ENCODE measurements at regions not wholly inside any gene's neighbourhood (a gene's known extent, or its start where the extent isn't known, plus 50 kb on each side); places are given as distances from the start of the nearest gene placed in this dataset.

DNA sequence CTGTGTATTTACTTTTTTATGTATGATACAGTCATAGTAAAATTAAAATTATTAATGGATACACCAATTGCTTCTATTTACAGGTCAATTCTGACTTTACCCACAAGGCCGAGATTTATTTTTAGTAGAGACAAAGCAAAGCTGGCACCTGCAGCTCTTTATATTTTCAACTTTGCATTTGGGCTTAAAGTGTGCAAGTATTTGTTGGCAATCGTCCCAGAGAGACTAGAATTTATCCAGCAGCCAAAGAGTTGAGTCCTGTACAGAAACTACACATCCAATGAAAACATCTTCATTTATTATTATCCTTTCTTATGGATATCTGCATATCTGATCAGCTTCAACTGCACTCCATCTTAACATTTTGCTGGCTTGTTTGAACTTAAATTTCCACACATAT, 485.6 kb downstream of the SOX11 start:
- H3K4me1 ChIP-seq (ENCODE audit: control insufficient read depth in 1 of 2, extremely low read depth in 1 of 2, insufficient read depth in 2 of 2, low read length in 2 of 2): no peaks in the 10 kb centered on the region
- Mint-ChIP-seq H3K27me3 (peaks cover 1 to 3% of the 10 kb centered on the region in 2 donors), H3K4me3 (no peak overlapping the region), H3K9me3 (peaks cover 6 to 20% (median 12%) of the 10 kb centered on the region in 3 donors), H3K36me3 (no peaks in the 10 kb centered on the region), H3K27ac (no peak overlapping the region), H3K4me1 (no peaks in the 10 kb centered on the region)
- no peaks in the 10 kb centered on the region for H3K36me3 ChIP-seq (ENCODE audit: control insufficient read depth in 2 of 2, extremely low read depth in 1 of 2, insufficient read depth in 1 of 2, low read length in 1 of 2)
- WGBS (ENCODE audit: insufficient coverage): no CpG with 5 or more reads among the region's 2 CpGs
- H3K9me3 ChIP-seq: no peaks in the 10 kb centered on the region
- no peak overlapping the region for H3K27ac ChIP-seq (ENCODE audit: low read length)
- H3K27me3 ChIP-seq (replicated peaks in 1 of 2; ENCODE audit: control insufficient read depth in 2 of 2, extremely low read depth in 1 of 2, insufficient read depth in 2 of 2, low read length in 1 of 2): no peaks in the 10 kb centered on the region
- ChIA-PET CTCF (no interaction called here), POLR2A (no interaction called here)
- no peak for DNase-seq
- H3K4me3 ChIP-seq (ENCODE audit: control insufficient read depth in 1 of 2, extremely low read depth in 1 of 2, low read length in 1 of 2): no peak overlapping the region
- ATAC-seq (replicated peaks in 1 of 4): no peak

DNA sequence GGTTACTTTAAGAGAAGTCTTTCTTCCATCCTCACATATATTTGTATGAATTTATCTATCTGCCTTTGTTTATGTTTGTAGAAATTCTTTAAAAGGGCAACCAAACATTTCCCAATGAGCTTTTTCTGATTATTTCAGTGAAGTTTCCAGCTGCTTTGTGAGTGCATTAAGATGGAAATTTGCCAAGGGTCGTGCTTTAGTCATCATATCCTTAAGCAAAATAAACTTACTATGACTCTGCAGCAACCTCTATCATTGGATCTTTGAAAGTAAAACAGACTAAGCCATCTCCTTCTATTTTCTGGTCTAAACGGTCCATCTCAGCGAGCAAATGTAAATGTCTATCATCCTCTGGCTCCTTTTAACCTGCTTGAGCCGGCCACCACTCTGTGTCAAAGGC, 489.3 kb downstream of the SOX11 start:
- no peaks in the 10 kb centered on the region for H3K36me3 Mint-ChIP-seq
- ATAC-seq (replicated peaks in 1 of 4) (no peak), DNase-seq (no peak)
- no peaks in the 10 kb centered on the region for H3K9me3 ChIP-seq
- H3K4me1 Mint-ChIP-seq: no peaks in the 10 kb centered on the region
- H3K27ac ChIP-seq (ENCODE audit: low read length): no peak overlapping the region
- ChIA-PET POLR2A (no interaction called here), CTCF (no interaction called here)
- H3K4me1 ChIP-seq (ENCODE audit: control insufficient read depth in 1 of 2, extremely low read depth in 1 of 2, insufficient read depth in 2 of 2, low read length in 2 of 2): no peaks in the 10 kb centered on the region
- H3K27me3 ChIP-seq (replicated peaks in 1 of 2; ENCODE audit: control insufficient read depth in 2 of 2, extremely low read depth in 1 of 2, insufficient read depth in 2 of 2, low read length in 1 of 2): no peaks in the 10 kb centered on the region
- WGBS (ENCODE audit: insufficient coverage): 75% methylated on average over 1 of the region's 4 CpGs
- H3K4me3 Mint-ChIP-seq: no peak overlapping the region
- no peak overlapping the region for H3K27ac Mint-ChIP-seq
- H3K27me3 Mint-ChIP-seq: peaks cover 1 to 3% of the 10 kb centered on the region in 2 donors
- H3K9me3 Mint-ChIP-seq: peaks cover 4 to 15% (median 4%) of the 10 kb centered on the region in 3 donors
- H3K36me3 ChIP-seq (ENCODE audit: control insufficient read depth in 2 of 2, extremely low read depth in 1 of 2, insufficient read depth in 1 of 2, low read length in 1 of 2): no peaks in the 10 kb centered on the region
- no peak overlapping the region for H3K4me3 ChIP-seq (ENCODE audit: control insufficient read depth in 1 of 2, extremely low read depth in 1 of 2, low read length in 1 of 2)

DNA sequence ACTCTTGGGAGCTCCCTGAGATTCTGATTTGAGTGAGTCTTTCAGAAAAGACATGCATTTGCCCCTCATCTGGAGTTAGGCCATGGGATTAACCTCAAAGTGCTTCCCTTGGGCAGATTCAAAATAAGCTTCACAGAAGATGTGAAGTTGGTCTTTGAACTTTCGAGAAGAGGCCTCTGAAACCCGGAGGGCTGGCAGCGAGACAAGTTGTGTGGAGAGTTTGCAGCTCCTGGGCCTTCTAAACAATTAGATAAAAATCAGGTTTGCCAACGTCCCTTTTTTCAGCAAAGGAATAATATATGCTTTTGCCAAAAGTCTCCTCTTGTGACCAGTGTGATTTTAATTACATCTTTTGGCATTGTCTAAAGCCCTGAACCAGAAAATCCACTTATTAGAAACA, 489.7 kb downstream of the SOX11 start:
- CTCF ChIA-PET: no interaction called here
- Histone ChIP-seq H3K4me3 (ENCODE audit: control insufficient read depth in 1 of 2, extremely low read depth in 1 of 2, low read length in 1 of 2) (no peak overlapping the region), H3K27me3 (replicated peaks in 1 of 2; ENCODE audit: control insufficient read depth in 2 of 2, extremely low read depth in 1 of 2, insufficient read depth in 2 of 2, low read length in 1 of 2) (no peaks in the 10 kb centered on the region), H3K9me3 (no peaks in the 10 kb centered on the region), H3K36me3 (ENCODE audit: control insufficient read depth in 2 of 2, extremely low read depth in 1 of 2, insufficient read depth in 1 of 2, low read length in 1 of 2) (no peaks in the 10 kb centered on the region), H3K4me1 (ENCODE audit: control insufficient read depth in 1 of 2, extremely low read depth in 1 of 2, insufficient read depth in 2 of 2, low read length in 2 of 2) (no peaks in the 10 kb centered on the region), H3K27ac (ENCODE audit: low read length) (no peak overlapping the region)
- no CpG with 5 or more reads among the region's 4 CpGs for WGBS (ENCODE audit: insufficient coverage)
- ATAC-seq (replicated peaks in 1 of 4) (no peak), DNase-seq (no peak)
- POLR2A ChIA-PET: no interaction called here
- Mint-ChIP-seq H3K27me3 (peaks cover 1 to 3% of the 10 kb centered on the region in 2 donors), H3K9me3 (peaks cover 4 to 15% (median 4%) of the 10 kb centered on the region in 3 donors), H3K27ac (no peak overlapping the region), H3K4me1 (no peaks in the 10 kb centered on the region), H3K4me3 (no peak overlapping the region), H3K36me3 (no peaks in the 10 kb centered on the region)

DNA sequence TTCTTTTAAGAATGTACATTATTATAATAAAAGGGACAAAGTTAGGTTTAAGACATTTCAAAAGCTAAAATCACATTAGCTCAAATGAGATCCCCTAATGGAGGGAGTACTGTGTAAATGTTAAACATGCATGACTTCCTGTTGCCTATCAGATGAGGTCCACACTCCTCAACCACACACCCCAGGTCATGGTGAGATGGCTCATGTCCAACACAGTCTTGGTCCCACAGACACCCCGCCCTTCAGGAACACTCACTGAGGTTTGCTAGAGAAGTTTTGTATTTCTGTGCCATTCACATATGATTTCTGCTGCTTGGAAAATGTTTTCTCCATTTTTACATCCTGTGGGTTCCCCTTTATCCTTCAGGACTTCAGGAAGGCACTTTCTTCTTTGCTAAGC, 491.0 kb downstream of the SOX11 start:
- DNase-seq: no peak
- Histone ChIP-seq H3K4me3 (ENCODE audit: control insufficient read depth in 1 of 2, extremely low read depth in 1 of 2, low read length in 1 of 2) (no peak overlapping the region), H3K27ac (ENCODE audit: low read length) (no peak overlapping the region), H3K27me3 (replicated peaks in 1 of 2; ENCODE audit: control insufficient read depth in 2 of 2, extremely low read depth in 1 of 2, insufficient read depth in 2 of 2, low read length in 1 of 2) (no peaks in the 10 kb centered on the region), H3K36me3 (ENCODE audit: control insufficient read depth in 2 of 2, extremely low read depth in 1 of 2, insufficient read depth in 1 of 2, low read length in 1 of 2) (no peaks in the 10 kb centered on the region), H3K4me1 (ENCODE audit: control insufficient read depth in 1 of 2, extremely low read depth in 1 of 2, insufficient read depth in 2 of 2, low read length in 2 of 2) (no peaks in the 10 kb centered on the region), H3K9me3 (no peaks in the 10 kb centered on the region)
- peaks cover 4 to 15% (median 4%) of the 10 kb centered on the region in 3 donors for H3K9me3 Mint-ChIP-seq
- H3K4me3 Mint-ChIP-seq: no peak overlapping the region
- H3K36me3 Mint-ChIP-seq: no peaks in the 10 kb centered on the region
- no peaks in the 10 kb centered on the region for H3K4me1 Mint-ChIP-seq
- no CpG with 5 or more reads among the region's 1 CpG for WGBS (ENCODE audit: insufficient coverage)
- peaks cover 1 to 3% of the 10 kb centered on the region in 2 donors for H3K27me3 Mint-ChIP-seq
- ChIA-PET CTCF (no interaction called here), POLR2A (no interaction called here)
- H3K27ac Mint-ChIP-seq: no peak overlapping the region
- no peak for ATAC-seq (replicated peaks in 1 of 4)

DNA sequence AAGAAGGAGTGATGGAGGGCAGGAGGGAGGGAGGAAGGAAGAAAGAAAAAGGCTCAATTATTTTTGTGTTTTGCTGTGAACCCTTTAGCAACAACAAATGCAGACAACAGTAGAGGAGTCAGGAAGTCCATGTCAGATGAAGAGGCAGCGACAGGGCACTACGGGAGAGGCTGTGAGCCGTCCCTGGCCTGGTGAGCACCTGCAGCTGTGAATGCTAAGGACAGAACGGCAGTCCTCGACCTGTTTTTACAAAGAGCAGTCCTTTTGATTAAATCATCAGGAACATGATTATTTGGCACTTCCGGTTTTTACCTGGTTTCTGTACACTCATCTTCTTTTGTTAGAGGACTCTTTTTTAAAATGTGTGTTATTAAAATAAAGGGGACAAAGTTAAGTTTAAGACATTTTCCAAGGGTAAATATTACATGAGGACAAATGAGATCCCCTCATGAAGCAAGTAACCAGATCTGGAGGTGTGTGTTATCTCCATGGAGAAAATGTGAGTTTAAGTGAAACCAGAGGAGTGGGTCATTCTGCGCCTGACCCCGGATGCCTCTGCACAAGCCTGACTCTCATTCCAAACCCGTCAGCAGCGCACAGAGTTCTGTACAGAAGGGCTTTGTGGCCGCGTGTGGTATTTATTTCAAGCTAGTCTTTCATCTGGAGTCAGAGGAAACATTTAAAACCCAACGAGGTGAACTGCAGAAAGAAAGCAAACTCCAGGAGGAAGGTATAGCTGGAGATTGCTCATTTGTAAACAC, 492.5 kb downstream of the SOX11 start:
- H3K27me3 ChIP-seq (replicated peaks in 1 of 2; ENCODE audit: control insufficient read depth in 2 of 2, extremely low read depth in 1 of 2, insufficient read depth in 2 of 2, low read length in 1 of 2): no peaks in the 10 kb centered on the region
- DNase-seq: no peak
- H3K9me3 ChIP-seq: no peaks in the 10 kb centered on the region
- H3K36me3 Mint-ChIP-seq: no peaks in the 10 kb centered on the region
- no peak overlapping the region for H3K4me3 ChIP-seq (ENCODE audit: control insufficient read depth in 1 of 2, extremely low read depth in 1 of 2, low read length in 1 of 2)
- ChIA-PET POLR2A (no interaction called here), CTCF (no interaction called here)
- no peak overlapping the region for H3K27ac Mint-ChIP-seq
- no peak overlapping the region for H3K27ac ChIP-seq (ENCODE audit: low read length)
- H3K27me3 Mint-ChIP-seq: peaks cover 0 to 3% of the 10 kb centered on the region in 2 donors
- ATAC-seq (replicated peaks in 1 of 4): no peak
- WGBS (ENCODE audit: insufficient coverage): 88% methylated on average over 9 of the region's 13 CpGs
- no peak overlapping the region for H3K4me3 Mint-ChIP-seq
- no peaks in the 10 kb centered on the region for H3K4me1 ChIP-seq (ENCODE audit: control insufficient read depth in 1 of 2, extremely low read depth in 1 of 2, insufficient read depth in 2 of 2, low read length in 2 of 2)
- no peaks in the 10 kb centered on the region for H3K4me1 Mint-ChIP-seq
- peaks cover 4 to 12% (median 11%) of the 10 kb centered on the region in 3 donors for H3K9me3 Mint-ChIP-seq
- H3K36me3 ChIP-seq (ENCODE audit: control insufficient read depth in 2 of 2, extremely low read depth in 1 of 2, insufficient read depth in 1 of 2, low read length in 1 of 2): no peaks in the 10 kb centered on the region

DNA sequence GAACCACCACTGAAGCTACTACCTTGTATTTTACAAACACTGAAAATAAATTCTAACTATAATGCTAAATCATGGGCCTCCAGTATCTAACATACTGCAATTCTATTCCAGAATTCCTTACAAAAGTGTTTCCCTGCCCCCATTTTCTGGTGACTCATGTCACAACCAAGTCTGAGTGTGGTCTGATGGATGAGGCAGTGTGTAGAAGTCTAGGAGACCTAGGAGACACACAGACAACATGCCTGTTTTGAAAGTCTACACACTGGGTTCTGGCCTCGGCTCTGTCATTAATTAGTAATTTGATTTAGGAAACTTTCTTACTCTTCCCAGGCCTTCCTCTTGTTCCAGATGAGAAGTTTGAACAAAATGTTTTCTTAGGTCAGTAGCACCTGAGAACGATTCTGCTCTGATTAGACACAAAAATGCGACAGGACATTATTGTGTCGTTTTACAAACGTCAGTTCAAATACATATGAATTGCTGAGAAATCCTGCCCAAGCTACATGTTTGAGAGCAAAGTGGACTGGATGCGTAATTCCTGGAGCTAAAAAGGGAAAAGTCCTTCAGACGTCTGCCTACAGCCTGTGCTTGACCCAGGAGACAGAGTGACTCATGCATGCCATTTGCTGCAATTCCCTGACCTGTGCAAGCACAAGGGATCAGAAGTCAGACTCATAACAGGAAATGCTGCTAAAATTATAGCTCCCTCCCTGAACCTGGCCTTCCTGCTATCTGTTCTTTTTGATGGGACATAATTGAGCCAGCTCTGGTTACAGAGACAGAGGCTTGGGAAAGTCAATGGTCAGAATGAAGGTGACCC, 494.4 kb downstream of the SOX11 start:
- peaks cover 3 to 19% (median 11%) of the 10 kb centered on the region in 3 donors for H3K9me3 Mint-ChIP-seq
- H3K27ac Mint-ChIP-seq: no peak overlapping the region
- 83% methylated on average over 6 of the region's 7 CpGs for WGBS (ENCODE audit: insufficient coverage)

More for the DNA sequence above, 494.4 kb downstream of the SOX11 start:
- Histone ChIP-seq H3K4me3 (ENCODE audit: control insufficient read depth in 1 of 2, extremely low read depth in 1 of 2, low read length in 1 of 2) (no peak overlapping the region), H3K9me3 (no peaks in the 10 kb centered on the region), H3K36me3 (ENCODE audit: control insufficient read depth in 2 of 2, extremely low read depth in 1 of 2, insufficient read depth in 1 of 2, low read length in 1 of 2) (no peaks in the 10 kb centered on the region), H3K27ac (ENCODE audit: low read length) (no peak overlapping the region), H3K4me1 (ENCODE audit: control insufficient read depth in 1 of 2, extremely low read depth in 1 of 2, insufficient read depth in 2 of 2, low read length in 2 of 2) (no peaks in the 10 kb centered on the region), H3K27me3 (replicated peaks in 1 of 2; ENCODE audit: control insufficient read depth in 2 of 2, extremely low read depth in 1 of 2, insufficient read depth in 2 of 2, low read length in 1 of 2) (no peaks in the 10 kb centered on the region)
- DNase-seq (no peak), ATAC-seq (replicated peaks in 1 of 4) (no peak)
- H3K27me3 Mint-ChIP-seq: no peaks in the 10 kb centered on the region
- CTCF ChIA-PET: no interaction called here
- H3K4me3 Mint-ChIP-seq: no peak overlapping the region
- H3K36me3 Mint-ChIP-seq: no peaks in the 10 kb centered on the region
- H3K4me1 Mint-ChIP-seq: no peaks in the 10 kb centered on the region
- POLR2A ChIA-PET: no interaction called here
